ENCODE measurements at regions not wholly inside any gene's neighbourhood (a gene's known extent, or its start where the extent isn't known, plus 50 kb on each side); places are given as distances from the start of the nearest gene placed in this dataset.

GRCh38 chr11:92284107-92284506 lies 59.5 kb downstream of the FAT3 start:
- Histone ChIP-seq H3K79me2 (ENCODE audit: control insufficient read depth in 1 of 2, insufficient read depth in 2 of 2, low read length in 2 of 2) (peaks cover 0 to 7% of the 10 kb centered on the region in 2 experiments; a peak in 1 of 4 replicates), H3K9me3 (ENCODE audit: insufficient read depth in 2 of 2, low read depth in 1 of 2, low read length in 1 of 2) (no peaks in the 10 kb centered on the region), H3K23ac (ENCODE audit: insufficient read length) (no peak overlapping the region), H3K18ac (ENCODE audit: extremely low read depth, low read length) (no peak overlapping the region), H2BK5ac (ENCODE audit: low read depth, low read length) (no peak overlapping the region), H3K23me2 (ENCODE audit: low read depth, low read length) (no peaks in the 10 kb centered on the region), H3K56ac (replicated peaks; ENCODE audit: insufficient read length, low read depth, low read length) (no peak overlapping the region), H3K4ac (replicated peaks; ENCODE audit: insufficient read length, low read depth, low read length) (no peak overlapping the region), H2BK15ac (ENCODE audit: low read length) (no peak overlapping the region), H4K20me1 (replicated peaks in 1 of 2; ENCODE audit: control insufficient read depth in 1 of 2, insufficient read depth in 2 of 2, low read length in 2 of 2) (no peaks in the 10 kb centered on the region), H3K27me3 (replicated peaks in 1 of 4; ENCODE audit: control insufficient read depth in 3 of 4, extremely low read depth in 1 of 4, insufficient read depth in 3 of 4, low read length in 3 of 4) (no peaks in the 10 kb centered on the region), H3K4me1 (replicated peaks in 1 of 4; ENCODE audit: control insufficient read depth in 3 of 4, insufficient read depth in 4 of 4, low read length in 3 of 4) (peaks cover 0 to 4% (median 3%) of the 10 kb centered on the region in 4 experiments; a peak in 4 of 7 replicates), H2BK20ac (ENCODE audit: low read length) (no peak overlapping the region), H2BK120ac (replicated peaks; ENCODE audit: low read depth, low read length) (no peak overlapping the region), H2AK5ac (ENCODE audit: low read depth, low read length) (no peak overlapping the region), H3K14ac (ENCODE audit: insufficient read length) (no peak overlapping the region), H4K91ac (replicated peaks; ENCODE audit: insufficient read length, low read length) (no peak overlapping the region), H3K9ac (replicated peaks in 1 of 4; ENCODE audit: extremely low read depth in 1 of 4, low read depth in 3 of 4, low read length in 3 of 4) (no peak overlapping the region), H2AFZ (ENCODE audit: low read length) (no peak overlapping the region), H3K4me2 (ENCODE audit: insufficient read depth in 1 of 2, low read depth in 2 of 2, low read length in 2 of 2) (no peak overlapping the region), H4K8ac (ENCODE audit: extremely low read depth, insufficient read depth, low read length) (no peak overlapping the region), H3K4me3 (ENCODE audit: extremely low read depth in 1 of 4, insufficient read depth in 2 of 4, low read depth in 3 of 4, low read length in 4 of 4) (no peak overlapping the region), H2BK12ac (ENCODE audit: low read depth, low read length) (no peak overlapping the region), H3K36me3 (ENCODE audit: control insufficient read depth in 2 of 4, insufficient read depth in 4 of 4, low read length in 3 of 4) (no peaks in the 10 kb centered on the region), H3K27ac (ENCODE audit: low read depth, low read length) (no peak overlapping the region), H4K5ac (ENCODE audit: insufficient read length, low read depth, low read length) (no peak overlapping the region), H3K79me1 (ENCODE audit: low read depth, low read length) (no peaks in the 10 kb centered on the region)
- CTCF ChIA-PET (ENCODE audit: partially characterized antibody): interaction anchor here (3.9 kb wide), 1 partner anchor 11 kb away, joined by 14 read pairs; no protein-coding TSS in a partner anchor
- TF ChIP-seq SIX5 (IDR thresholded peaks at IDR 0.05; ENCODE audit: low read depth, low read length) (no peak), SP1 (IDR thresholded peaks at IDR 0.05; ENCODE audit: low read depth, low read length) (no peak), TBP (IDR thresholded peaks at IDR 0.05; ENCODE audit: low read depth, low read length) (no peak), TAF7 (optimal IDR thresholded peaks at IDR 0.05; ENCODE audit: borderline replicate concordance, low read depth, low read length) (no peak), POU5F1 (IDR thresholded peaks at IDR 0.05; ENCODE audit: low read depth, low read length) (no peak)
- DNase-seq (ENCODE audit: low read depth in 1 of 2, low spot score in 2 of 2) (no peak), FAIRE-seq (no peak)
- WGBS, 2 experiments (ENCODE audit: extremely low coverage in 1 of 2, insufficient coverage in 1 of 2, insufficient read length in 1 of 2, insufficient replicate concordance in 2 of 2, low coverage in 1 of 2, low lambda C conversion rate in 2 of 2, missing lambda C conversion rate in 1 of 2): 74% methylated on average over 3 of the region's 3 CpGs; no CpG with 5 or more reads in 1 of the 2 experiments
- POLR2A ChIA-PET (ENCODE audit: partially characterized antibody): interaction anchor here (1.4 to 1.5 kb wide), 2 partner anchors 9 to 13 kb away, joined by 3 to 5 read pairs; no protein-coding TSS in a partner anchor
